ENCODE measurements at regions not wholly inside any gene's neighbourhood (a gene's known extent, or its start where the extent isn't known, plus 50 kb on each side); places are given as distances from the start of the nearest gene placed in this dataset.

DNA sequence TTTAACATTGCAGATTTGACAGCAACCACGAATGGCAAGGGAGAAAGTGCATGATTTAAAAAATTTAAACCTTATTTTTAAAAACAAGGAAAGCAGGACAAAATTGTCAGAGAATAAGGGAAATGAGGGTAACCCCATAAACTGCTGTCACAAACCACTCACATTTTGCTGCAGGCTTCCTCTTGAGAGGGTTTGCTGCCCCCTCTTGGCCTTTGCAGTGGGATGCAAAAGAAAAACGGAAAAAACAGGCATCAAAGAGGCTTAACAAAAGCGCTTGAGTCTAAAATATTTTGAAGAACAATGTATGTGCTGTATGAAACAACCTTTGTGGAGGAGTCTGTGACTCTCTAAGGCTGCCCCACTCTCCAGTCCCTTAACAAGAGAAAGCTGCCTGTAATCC, 91.6 kb downstream of the TMX3 start:
- DNase-seq: peak; percentile 80

DNA sequence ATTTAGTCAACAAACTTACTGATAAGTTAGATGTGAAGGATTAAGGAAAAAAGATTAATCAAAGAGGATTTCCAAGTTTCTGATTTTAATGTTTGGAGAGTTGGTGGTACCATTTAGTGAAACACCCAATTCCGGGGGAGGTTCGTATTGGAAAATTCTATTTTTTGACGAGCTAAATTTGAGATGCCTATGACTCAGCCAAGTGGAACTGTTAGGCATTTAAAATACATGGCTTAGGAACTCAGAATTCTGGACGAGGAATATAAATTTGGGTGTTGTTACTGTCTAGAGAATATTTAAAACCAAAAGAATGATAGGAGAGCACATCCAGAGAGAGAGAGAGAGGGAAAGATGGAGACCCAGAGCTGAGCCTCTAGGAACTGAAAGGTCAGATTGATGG, 103.6 kb downstream of the TMX3 start:
- no peak for DNase-seq

DNA sequence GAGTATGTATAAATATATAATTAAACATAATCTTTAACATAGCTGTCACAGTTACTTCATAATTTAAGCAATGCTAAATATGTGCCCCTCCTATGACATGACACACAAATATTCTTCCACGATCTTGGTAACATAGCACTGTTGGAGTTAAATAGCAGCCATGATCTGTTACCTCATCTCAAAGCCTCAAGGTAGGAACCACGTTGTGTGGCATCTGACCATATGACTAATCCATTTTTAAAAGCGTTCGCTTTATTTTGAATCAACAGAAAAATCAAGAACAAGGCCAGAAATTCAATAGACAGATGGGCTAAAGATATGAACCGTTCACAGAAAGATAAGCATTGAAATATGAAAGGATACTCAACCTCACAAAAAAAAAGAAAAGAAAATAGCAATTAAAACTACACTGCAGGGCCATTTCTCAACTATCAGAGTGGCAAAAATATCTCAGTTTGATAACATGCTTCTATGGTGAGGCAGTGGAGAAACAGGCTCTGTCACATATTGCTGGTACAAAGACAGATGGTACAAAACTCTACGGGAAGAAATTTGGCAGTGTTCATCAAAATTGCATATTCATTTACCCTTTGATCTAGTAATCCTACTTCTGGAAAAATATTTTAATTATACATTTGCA, 105.9 kb downstream of the TMX3 start:
- DNase-seq: peak; percentile 10

DNA sequence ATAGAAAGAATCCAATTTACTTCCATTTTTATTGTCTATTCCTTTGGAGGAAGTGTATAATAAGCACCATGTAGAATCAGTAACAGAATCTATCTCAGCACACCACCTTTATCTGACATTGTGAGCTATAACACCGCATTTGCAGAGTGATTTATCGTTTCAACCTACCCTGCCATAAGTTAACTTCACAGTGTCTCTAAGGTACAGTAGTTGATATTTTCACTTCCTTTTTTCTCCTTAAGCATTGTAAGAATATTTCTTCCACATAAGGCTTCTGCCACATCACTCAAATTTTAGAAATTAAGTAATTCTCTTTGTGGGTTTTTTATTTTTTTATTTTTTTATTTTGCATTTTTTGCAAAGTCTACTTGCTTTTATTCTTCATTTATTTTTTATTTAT, 107.1 kb downstream of the TMX3 start:
- no peak for DNase-seq

DNA sequence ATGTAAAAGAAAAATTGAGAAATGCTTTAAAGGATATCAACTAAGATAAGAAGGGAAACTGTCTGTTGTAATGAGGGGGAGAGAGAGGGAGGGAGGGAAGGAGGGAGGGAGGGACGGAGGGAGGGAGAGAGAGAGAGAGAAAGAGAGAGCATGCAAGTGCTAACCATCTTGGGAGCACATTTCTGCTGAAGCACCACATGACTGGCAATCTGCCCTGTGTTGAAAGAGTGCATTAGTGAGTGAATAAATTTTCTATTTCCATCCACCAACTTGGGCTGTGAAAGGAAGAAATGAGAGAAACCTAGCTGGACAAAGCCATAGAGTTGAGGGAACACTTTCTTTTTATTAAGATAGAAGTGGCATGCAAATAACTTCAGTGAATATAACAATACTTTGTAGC, 110.7 kb downstream of the TMX3 start:
- peak; percentile 21 for DNase-seq

DNA sequence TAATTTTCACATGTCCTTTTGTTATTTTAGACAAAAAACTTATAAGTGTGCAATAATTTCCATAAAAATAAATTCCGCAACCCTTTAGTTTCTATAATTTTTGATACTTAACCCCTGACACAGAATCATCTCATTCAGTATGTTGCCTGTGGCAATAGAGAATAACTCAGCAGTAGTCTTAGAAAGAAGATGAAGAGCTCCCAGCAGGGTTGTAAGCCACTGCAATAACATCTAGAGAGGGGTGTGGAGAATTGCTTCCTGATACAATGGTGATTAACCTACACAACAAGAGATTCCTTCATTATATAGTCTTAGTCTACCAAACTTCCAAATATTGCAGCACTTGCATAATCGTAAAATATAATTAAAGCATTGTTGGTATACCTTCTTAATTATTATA, 118.9 kb downstream of the TMX3 start:
- no peak for DNase-seq

DNA sequence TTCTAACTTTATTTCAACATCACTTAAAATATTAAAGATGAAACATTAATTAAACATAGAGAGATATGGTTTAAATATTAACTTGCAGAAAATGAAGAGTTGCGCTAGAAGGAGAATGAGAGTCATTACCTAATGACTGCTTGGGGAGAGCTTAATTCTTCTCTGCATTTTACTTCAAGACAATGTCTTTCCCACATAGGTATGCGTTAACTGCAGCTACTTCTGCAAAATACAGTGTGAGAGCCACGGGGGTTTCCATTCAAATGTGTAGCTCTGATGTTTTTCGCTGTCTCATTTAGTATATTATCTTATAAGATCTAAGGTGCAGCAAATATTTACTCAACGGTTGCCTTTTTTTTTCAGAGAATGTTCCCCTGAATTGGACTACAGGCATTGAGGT, 126.7 kb downstream of the TMX3 start:
- DNase-seq: no peak

DNA sequence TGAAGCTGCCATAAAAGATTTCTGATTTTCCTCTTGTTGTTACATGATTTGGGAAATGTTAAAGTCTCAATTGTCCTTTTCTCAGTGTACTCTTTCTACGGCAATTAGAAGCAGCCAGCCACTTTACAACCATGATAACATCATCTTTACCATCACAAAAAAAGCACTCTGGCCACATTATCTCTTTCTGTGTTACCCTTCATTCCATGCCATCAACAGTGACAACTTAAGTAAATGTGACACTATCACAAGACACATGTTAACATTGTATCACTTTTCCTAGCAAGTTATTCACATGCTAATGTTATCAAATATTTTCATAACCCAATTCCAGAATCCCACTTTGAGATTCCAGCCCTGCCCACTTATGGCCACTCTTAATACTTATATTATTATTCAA, 131.2 kb downstream of the TMX3 start:
- no peak for DNase-seq

DNA sequence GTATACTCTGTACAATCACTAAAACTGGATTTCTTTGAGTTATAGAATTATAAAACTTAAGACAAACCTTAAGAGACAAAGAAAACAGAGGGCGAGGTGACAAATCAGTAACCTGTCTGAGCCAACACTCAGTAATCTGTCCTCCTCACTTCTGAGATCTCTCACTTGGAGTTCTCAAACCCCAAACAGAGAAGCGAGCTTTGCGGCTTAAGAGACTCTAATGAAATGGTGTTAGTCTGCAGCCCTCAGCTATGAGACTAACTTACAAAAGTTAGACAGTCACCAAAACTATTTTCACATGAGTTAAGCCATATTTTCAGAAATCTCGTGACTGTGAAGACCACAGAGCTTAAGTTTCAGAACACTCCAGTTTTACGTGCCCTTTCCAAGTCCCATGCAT, 140.6 kb downstream of the TMX3 start:
- DNase-seq: no peak

DNA sequence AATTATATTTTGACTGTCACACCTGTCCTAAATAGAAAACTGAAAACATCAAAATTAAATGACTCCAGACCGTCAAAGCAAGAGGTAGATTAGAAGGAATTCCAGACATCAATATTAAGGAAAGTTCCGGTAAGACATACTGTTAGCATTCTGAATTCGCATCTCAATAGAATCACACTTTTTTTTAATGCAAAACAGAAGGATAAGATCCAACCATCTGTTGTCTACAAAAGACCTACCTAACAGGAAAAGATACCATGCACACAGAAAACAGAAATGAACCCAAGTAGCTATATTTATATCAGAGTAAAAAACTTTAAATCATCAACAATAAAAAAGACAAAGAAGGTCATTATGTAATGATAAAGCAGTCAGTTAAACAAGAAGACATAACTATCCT, 145.0 kb downstream of the TMX3 start:
- no peak for DNase-seq

DNA sequence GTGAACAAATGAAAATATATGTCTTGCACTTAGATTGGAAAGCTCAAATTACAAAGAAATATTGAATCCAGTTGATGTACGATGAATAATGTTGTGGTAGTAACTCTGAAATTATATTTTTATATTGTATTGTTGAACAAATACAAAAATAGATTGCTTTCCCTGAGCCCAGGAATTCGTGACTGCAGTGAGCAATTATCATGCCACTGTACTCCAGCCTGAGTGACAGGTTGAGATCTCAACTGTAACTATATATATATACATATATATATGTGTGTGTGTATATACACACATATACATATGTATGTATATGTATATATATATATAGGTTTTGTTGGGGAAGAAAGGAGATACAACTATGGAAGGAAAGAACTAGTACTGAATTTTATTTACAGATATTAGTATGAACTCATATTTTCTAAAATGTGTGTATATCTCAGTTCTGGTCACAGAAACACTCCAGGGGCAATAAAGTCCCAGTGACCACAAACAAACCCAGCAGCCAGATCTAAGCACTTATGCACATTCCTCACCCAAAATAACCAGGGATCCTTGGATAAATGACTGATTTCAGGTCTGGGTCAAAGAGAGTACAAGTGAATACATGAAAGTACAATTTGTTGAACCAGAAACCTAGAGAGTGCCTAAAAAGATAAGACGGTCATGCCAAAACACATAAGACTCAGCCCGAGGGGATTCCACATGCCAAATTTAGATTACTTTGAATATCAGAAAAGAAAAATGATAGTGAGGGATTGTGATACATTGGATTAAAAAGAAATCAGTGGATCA, 146.3 kb downstream of the TMX3 start:
- no peak for DNase-seq

DNA sequence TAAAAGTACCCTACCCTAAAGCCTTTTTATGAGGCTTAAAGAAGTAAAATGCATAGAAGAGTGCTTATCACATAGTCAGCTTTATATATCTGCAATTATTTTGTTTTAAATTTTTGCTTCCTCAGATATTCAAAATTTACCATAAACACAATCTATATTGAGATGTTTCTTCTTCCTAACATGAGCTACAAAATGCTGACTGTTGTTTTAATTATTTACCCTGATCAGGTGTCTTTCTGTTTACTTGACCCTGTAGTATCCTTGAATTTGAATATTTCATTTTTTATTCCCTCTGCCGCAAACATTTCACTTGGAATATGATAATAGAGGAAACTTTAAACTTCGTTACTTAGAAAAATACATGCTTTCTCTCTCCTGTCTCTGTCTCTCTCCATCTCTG, 147.9 kb downstream of the TMX3 start:
- no peak for DNase-seq

DNA sequence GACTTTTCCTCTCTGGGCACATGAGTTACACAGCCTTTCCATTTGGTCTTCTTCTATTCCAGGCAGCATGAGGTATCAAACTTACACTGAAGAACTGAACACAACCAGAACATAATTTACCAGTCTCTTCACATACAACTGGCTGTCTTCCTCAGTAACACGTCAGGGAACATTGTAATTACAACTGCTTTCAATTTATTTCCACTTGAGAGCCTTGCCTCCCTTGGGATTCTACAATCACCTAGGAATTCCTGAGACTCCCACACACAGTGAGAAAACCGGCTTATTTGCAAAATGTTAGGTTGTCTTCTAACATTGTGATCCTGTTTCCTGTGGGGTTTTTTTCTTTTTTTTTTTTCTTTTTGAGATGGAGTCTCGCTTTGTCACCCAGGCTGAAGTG, 149.9 kb downstream of the TMX3 start:
- peak; percentile 69 for DNase-seq

DNA sequence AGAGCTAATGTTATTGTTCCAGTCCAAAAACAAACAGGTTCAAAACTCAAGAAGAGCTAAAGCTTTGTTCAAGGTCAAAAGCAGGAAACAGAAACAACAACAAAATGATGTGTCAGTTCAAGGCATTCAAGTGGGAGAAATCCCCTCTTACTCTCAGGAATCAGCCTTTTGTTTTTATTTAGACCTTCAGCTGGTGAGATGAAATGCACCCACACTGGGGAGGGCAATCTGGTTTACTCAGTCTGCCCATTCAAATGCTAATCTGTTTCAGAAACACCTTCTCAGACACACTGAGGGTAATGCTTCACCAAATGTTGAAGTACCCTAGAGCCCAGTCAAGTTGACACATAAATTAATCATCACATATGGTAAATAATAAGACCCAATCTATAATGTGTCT, 150.6 kb downstream of the TMX3 start:
- no peak for DNase-seq

DNA sequence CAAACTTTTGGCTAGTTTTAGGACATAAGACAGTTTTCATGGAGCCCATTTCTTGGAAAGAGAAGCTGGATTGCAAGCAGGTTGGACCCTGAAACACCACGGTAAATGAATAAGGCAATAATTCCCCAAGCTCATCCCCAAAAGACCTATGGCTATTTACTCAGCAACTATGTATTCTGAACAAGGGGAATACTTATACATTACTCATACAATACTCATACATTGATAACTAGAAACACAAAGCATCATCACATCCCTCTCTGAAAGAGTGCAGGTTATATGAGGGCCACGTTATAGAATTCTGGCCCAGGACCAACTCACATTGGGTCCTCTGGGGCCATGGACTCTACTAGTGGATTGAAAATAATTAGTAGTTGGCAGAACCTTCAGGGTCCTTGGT, 154.8 kb downstream of the TMX3 start:
- DNase-seq: no peak

DNA sequence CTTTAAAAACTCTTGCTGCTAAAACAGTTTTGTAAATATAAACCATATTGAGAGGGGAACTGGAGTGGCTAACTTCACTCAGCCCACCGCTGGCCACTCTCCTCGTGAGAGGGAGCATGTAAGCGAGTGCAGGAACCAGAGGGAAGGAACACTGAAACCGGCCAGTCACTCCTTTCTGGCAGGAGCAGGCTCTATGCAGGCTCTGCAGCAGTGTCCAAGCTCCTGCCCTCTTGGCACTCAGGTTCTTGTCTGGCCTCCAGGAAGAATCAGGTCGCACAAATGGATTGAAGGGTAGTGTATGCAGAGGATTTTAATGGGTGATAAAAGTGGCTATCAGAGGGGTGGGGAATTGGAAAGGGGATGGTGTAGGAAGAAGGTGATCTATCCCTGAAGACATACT, 157.7 kb downstream of the TMX3 start:
- DNase-seq: no peak

DNA sequence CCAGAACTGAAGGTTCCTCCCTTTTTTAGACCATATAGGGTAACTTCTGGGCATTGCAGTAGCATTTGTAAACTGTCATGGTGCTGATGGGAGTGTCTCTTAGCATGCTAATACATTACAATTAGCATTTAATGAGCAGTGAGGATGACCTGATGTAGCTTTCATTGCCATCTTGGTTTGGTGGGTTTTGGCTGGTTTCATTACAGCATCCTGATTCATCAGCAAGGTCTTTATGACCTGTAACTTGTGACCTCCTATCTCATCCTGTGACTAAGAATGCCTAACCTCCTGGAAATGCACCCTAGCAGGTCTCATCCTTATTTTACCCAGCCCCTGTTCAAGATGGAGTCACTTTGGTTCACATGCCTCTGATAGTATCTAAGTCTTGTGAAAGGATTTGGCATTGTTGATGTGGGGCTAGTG, 159.0 kb downstream of the TMX3 start:
- DNase-seq: no peak

DNA sequence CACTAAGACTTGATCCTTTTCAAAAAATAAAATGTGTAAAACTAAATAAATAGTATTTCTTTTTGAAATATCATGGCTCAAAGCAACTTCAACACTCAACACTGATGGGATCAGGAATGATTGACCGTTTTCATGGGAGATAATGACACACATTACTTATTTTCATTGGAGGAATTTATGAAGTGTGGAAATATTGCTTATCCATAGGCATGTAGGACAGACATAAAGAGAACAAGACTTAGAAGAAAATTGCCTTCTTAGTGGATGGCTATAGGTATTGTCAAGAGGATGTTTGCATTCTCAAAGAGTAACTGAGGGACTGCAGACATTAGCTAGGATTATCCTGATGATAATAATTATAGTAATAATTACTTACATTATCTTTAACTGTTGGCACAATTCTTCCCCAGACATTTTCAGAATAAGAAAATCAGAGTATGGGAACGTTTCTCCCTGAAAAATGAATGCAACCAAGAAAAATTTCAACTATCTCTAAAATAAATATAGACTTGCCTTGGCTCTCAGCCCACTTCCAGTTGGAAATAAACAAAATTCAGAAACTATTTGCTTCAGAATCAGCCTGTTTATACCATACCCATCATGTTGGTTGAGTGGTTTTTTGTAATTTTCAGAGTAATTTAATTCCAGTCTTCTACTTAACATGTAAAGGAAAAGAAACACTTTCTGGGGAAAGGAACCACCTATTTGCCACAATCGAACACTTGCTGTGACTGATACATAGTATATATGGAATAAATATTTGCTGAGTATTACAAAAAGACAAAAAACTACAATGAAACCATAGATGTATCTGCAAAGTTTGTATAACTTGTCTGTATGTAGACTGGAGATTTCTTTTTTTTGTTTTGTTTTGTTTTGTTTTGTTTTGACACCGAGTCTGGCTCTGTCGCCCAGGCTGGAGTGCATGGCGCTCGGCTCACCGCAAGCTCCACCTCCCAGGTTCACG, 165.7 kb downstream of the TMX3 start:
- peak; percentile 78 for DNase-seq

DNA sequence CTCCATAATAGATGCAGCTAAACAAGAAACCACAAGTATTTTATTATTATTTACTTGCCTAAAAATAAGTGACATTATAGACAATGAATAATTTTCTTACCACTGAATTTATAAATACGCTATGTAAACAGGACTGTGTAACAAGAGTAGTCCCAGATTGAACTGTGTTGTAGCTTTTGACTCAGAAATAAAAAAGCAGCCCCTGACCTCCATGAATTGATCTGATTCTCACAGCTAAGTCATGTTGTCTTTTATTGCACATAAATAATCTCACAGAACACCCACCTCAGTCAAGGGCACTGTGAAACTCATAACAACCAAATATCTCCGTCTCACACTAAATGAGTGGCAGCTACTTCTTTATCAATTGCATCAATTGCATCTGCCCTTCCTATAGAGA, 171.6 kb downstream of the TMX3 start:
- no peak for DNase-seq

DNA sequence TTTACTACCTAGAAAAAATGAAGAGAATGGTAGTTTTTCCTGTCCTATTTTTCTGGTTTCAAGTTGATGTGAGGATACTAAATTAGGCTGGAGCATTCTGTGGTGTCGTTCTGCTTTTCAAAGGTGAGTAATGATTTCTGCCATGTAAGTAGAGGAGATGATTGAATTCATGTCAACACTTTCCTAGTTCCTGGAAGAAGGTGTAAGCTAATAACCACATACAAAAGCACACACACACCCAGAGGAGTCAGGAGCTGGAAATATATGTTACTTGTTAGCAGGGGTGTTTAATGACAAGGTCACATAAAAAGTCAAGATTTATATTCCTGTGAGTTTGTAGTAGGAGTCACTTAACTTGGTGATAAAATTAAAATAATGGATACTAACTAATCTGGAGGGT, 172.1 kb downstream of the TMX3 start:
- no peak for DNase-seq

DNA sequence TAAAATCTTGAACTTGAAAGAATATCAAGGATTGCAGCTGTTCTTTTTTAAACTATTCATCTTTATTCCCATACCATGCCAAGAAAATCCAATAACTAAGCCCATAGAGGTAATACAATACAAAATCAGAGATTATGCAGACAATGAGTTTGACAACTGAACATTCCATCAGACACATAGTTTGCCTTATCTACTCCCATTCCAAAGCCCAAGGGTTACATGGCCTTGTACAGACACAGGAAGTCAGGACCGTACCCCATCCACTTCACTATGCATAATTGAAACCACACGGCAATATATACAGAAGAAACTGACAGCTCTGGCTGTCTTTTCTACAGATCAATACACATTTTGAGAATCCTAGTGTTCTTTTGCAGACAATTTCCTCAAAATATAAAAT, 181.3 kb downstream of the TMX3 start:
- peak; percentile 27 for DNase-seq

DNA sequence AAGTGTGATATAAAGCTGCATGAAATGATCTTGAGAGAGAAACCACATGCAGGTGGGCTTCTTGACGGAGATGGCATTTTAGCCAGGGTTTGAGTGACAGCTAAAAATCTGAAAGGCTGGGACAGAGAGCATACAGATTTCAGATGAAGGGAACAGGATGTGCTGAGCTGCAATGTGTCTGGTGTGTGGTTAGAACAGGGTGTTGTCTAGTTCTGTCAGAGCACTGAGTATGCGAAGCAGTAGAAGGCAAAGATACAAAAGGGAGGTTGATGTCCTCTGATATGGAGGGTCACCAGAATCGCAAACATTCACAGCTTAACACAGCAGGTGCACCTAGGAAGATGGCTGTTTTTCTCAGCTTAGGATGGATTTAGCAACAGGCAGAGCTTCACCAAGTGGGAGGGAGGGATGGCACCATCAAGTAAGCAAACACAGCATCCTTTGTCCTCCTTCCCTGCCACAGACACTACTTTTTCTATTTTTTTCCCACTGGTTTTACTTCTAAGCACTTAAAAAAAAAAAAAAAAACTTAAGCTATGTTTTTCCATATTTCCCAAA, 182.5 kb downstream of the TMX3 start:
- DNase-seq: no peak

DNA sequence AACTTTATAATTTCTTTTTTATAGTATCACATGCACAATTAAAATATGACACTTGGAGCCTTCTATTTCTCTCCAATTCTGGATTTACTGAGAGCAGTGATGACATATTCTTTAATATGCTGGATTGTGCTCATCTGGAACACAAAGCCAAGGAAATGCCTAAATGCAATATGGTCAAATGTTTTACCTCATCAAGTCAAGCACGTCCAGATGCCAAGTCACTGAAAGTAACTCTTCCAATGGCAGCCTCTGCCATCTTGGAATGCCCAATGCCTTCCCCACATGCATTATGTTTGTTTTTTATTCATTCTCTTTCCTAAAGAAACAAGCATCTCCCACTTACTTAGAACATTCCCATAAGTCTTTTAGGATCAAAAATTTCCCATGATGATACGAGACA, 189.8 kb downstream of the TMX3 start:
- DNase-seq: no peak
